ENCODE measurements at regions not wholly inside any gene's neighbourhood (a gene's known extent, or its start where the extent isn't known, plus 50 kb on each side); places are given as distances from the start of the nearest gene placed in this dataset.

DNA sequence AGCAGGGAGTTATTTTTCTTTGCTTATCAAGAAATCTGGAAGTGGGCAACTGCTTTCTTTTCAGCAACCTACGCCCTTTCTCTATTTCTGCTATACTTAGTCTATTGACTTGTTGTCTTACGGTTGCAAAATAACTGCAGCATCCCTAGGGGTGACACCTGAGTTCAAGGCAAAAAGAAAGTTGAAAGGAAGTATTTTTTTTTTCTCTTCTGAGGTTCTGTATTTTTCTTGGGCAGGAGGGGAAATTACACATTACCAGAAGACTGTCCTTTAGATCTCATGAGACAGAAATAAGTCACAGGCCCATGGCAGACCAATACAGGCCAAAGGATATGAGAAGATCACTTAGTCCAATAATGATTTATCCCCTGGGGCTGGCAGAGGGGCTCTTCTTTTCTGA is 204.7 kb upstream of the CASK start:
- TF ChIP-seq CTCF (IDR thresholded peaks at IDR 0.05) (no peak), POLR2A (IDR thresholded peaks at IDR 0.05) (no peak)
